GM18951 (cell line): ENCODE measurements at regions not wholly inside any gene's neighbourhood (a gene's known extent, or its start where the extent isn't known, plus 50 kb on each side); places are given as distances from the start of the nearest gene placed in this dataset.

ENCODE experiments used
- POLR2A ChIP-seq: IDR thresholded peaks from 4 replicates; pipeline ENCODE4 v1.6.1; 2011; ENCODE audit warnings: mild to moderate bottlenecking; ENCODE audit not compliant: insufficient read length, insufficient read depth; ENCODE audit errors: extremely low read depth
- in situ Hi-C: fragments of 300-500 bp; cut with MboI; formaldehyde crosslinking; loops from one replicate; pipeline ENCODE4 v1.12.0; 2022; ENCODE audit warnings: low sequenced_read_pairs, mixed read lengths, inconsistent platforms; ENCODE audit not compliant: unreplicated experiment

DNA sequence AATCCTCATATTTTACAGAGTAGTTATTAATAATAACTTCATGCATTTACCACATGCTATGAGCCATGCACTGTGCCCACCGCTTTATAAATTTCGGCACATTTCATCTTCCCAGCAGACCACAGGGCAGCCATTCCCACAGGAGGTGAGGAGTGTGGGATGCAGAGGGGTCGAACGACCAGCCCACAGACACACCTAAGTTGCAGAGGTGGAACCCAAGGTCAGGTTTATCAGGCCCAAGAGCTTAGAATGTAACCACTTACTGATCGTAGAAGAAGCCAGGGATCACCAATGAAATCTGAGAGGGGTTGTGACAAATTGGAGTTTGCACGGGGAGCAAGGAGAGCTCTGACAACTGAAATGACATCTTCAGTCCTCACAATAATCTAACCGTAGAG, 303.0 kb upstream of the MSX2 start:
- in situ Hi-C loops, result loop anchor here (25.0 kb wide), 1 partner anchor 516 kb away; no protein-coding TSS in a partner anchor
- no peak for TF ChIP-seq POLR2A

DNA sequence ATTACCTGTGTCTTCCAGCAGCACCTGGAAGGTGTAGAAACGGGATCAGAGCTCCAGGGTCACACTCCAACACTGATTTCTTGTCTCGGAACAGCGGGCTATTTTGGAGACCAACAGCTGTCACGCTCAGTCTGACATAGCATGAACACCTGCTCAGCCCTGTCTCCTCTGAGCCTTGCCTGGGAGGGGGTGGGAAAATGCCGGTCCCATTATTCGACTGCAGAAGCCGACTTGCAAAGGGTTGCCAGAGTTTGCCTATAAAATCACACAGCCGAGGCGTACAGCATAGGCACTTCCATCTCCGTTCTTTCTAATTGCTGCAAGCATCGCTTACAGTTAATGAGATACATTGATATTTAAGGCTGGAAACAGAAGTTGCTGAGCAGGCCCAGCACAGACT, 300.8 kb upstream of the MSX2 start:
- in situ Hi-C loops, result loop anchor here (25.0 kb wide), 1 partner anchor 514 kb away; no protein-coding TSS in a partner anchor
- no peak for TF ChIP-seq POLR2A

GRCh38 chr5:174424219-174425053, 299.9 kb upstream of the MSX2 start:
- TF ChIP-seq POLR2A, result no peak
- in situ Hi-C loops, result loop anchor here (25.0 kb wide), 1 partner anchor 513 kb away; no protein-coding TSS in a partner anchor

DNA sequence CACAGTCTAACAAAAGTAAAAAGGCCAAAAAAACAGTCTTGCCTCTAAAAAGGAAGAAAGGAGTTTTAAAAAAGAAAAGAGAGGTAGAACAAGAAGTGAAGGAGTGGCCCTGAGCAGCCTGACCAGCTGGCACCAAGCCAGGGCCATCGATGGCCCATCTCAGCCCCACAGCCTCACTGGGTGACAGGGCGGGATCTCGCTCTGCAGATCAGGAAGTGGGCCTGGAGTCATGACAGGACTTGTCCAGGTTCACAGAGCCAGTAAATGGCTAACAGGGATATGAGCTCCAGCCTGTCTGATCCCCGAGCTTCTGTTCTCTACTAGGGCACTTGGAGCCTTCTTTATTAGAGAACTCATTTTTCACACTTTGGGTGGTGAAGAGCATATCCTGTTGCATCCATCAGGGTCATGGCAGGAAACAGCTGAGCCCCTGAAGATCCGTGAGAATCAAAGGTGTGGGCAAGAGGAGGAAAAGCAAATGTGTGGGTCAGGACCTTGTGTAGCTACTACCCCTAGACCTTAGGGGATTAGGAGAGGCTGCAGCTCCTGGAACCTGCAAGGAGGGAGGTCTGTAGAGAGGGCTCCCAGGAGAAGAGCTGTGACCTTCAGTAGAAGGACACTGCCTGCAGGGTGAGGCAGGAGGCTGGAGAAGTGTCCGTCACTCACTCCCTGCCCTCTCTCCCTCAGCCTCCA, 299.0 kb upstream of the MSX2 start:
- in situ Hi-C loops, result no loop called here

DNA sequence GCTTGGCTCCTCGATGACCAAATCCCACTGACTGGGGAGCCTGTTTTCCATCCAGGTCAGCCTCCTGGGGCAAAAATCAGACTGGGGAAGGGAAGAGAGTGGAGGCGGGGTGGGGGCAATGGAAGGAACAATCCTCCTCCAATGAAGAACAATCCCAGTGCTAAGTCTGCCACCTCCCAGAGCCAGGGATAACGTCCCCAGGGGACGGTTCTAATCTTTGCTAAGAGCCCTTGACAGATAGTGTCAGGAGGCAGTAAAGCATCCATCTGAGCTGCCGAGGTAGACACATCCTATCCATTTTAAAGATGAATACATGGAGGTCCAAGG, 298.5 kb upstream of the MSX2 start:
- in situ Hi-C loops, result no loop called here

More for the DNA sequence above, 299.0 kb upstream of the MSX2 start:
- TF ChIP-seq POLR2A, result no peak

GRCh38 chr5:174426388-174426787, 298.0 kb upstream of the MSX2 start:
- TF ChIP-seq POLR2A, result no peak
- in situ Hi-C loops, result no loop called here

More for the DNA sequence above, 298.5 kb upstream of the MSX2 start:
- TF ChIP-seq POLR2A, result no peak

- in situ Hi-C loops, result no loop called here
- TF ChIP-seq POLR2A, result no peak
Observed at GRCh38 chr5:174426851-174427250, 297.5 kb upstream of the MSX2 start.

DNA sequence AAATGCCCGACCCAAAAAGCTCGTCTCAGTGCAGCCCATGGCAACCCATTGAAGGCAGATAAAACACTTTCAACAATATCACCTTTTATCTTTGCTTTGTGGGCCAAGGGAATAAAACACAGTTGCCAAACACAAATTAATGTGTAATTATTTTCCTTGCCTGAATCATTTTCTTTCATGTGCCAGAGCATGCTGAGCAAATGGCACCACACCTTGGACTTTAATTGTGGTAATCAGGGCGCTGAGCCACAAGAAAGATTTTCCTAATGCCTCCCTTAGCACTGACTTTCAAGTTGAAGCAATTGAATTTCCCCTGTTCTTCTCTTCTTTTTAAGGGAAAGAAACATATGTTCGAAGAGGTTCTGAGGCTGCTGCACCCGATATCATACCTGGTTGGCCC, 297.1 kb upstream of the MSX2 start:
- in situ Hi-C loops, result no loop called here
- no peak for TF ChIP-seq POLR2A

GRCh38 chr5:174428895-174429294, 295.5 kb upstream of the MSX2 start:
- in situ Hi-C loops, result no loop called here
- no peak for TF ChIP-seq POLR2A

- in situ Hi-C loops, result no loop called here
- no peak for TF ChIP-seq POLR2A
Observed at GRCh38 chr5:174430940-174431339, 293.4 kb upstream of the MSX2 start.

GRCh38 chr5:174431504-174431903, 292.9 kb upstream of the MSX2 start:
- in situ Hi-C loops, result no loop called here
- no peak for TF ChIP-seq POLR2A

GRCh38 chr5:174433098-174433497, 291.3 kb upstream of the MSX2 start:
- in situ Hi-C loops, result no loop called here
- TF ChIP-seq POLR2A, result no peak

- in situ Hi-C loops, result no loop called here
- TF ChIP-seq POLR2A, result no peak
Observed at GRCh38 chr5:174436750-174437149, 287.6 kb upstream of the MSX2 start.
